GM08714 (cell line): ENCODE measurements at regions not wholly inside any gene's neighbourhood (a gene's known extent, or its start where the extent isn't known, plus 50 kb on each side); places are given as distances from the start of the nearest gene placed in this dataset.
"Not testable (repeated sequence)": the region's sequence is repeated elsewhere in the genome, so short reads cannot be mapped to it uniquely, and the experiment has no call there.

Experiments
- H3K4me3 ChIP-seq: fragments of 200-500 bp; sonication (Bioruptor generic); 2 replicates; pipeline ENCODE4 v1.5.1; 2014; ENCODE audit warnings: mild to moderate bottlenecking, low read length, inconsistent platforms
- ZNF274 ChIP-seq: IDR thresholded peaks from 2 replicates; pipeline ENCODE4 v1.6.1; 2012; ENCODE audit warnings: mild to moderate bottlenecking, low read depth, low read length

GRCh38 chr21:9744593-9744992 lies 776.8 kb upstream of the TPTE start:
- H3K4me3 ChIP-seq, result not testable (repeated sequence)

- H3K4me3 ChIP-seq, result not testable (repeated sequence)
Measured at GRCh38 chr21:9745457-9746108, 775.8 kb upstream of the TPTE start.

GRCh38 chr21:9746311-9746710 lies 775.1 kb upstream of the TPTE start:
- H3K4me3 ChIP-seq, result not testable (repeated sequence)

GRCh38 chr21:9746831-9747606 lies 774.4 kb upstream of the TPTE start:
- H3K4me3 ChIP-seq, result not testable (repeated sequence)

GRCh38 chr21:9747870-9748269 lies 773.5 kb upstream of the TPTE start:
- H3K4me3 ChIP-seq, result not testable (repeated sequence)

- not testable (repeated sequence) for H3K4me3 ChIP-seq
Measured at GRCh38 chr21:9748451-9748850, 772.9 kb upstream of the TPTE start.

GRCh38 chr21:9749741-9750230 lies 771.6 kb upstream of the TPTE start:
- H3K4me3 ChIP-seq, result not testable (repeated sequence)

GRCh38 chr21:9750341-9751086 lies 770.9 kb upstream of the TPTE start:
- no peak for TF ChIP-seq ZNF274
- H3K4me3 ChIP-seq, result no peak overlapping the region

GRCh38 chr21:9751087-9751585 lies 770.2 kb upstream of the TPTE start:
- not testable (repeated sequence) for H3K4me3 ChIP-seq

GRCh38 chr21:9752028-9752427 lies 769.4 kb upstream of the TPTE start:
- H3K4me3 ChIP-seq, result not testable (repeated sequence)

- not testable (repeated sequence) for H3K4me3 ChIP-seq
Measured at GRCh38 chr21:9753441-9753840, 767.9 kb upstream of the TPTE start.

- no peak for TF ChIP-seq ZNF274
- no peak overlapping the region for H3K4me3 ChIP-seq
Measured at GRCh38 chr21:9753943-9754342, 767.4 kb upstream of the TPTE start.

GRCh38 chr21:9754434-9754833 lies 766.9 kb upstream of the TPTE start:
- H3K4me3 ChIP-seq, result not testable (repeated sequence)

- H3K4me3 ChIP-seq, result no peak overlapping the region
- TF ChIP-seq ZNF274, result no peak
Measured at GRCh38 chr21:9755611-9756010, 765.8 kb upstream of the TPTE start.

- TF ChIP-seq ZNF274, result no peak
Measured at GRCh38 chr21:9756677-9757076, 764.7 kb upstream of the TPTE start.

GRCh38 chr21:9757118-9757517 lies 764.3 kb upstream of the TPTE start:
- H3K4me3 ChIP-seq, result not testable (repeated sequence)

More at GRCh38 chr21:9756677-9757076, 764.7 kb upstream of the TPTE start:
- no peak overlapping the region for H3K4me3 ChIP-seq

GRCh38 chr21:9757572-9757971 lies 763.8 kb upstream of the TPTE start:
- not testable (repeated sequence) for H3K4me3 ChIP-seq
